T-cell (primary cell): ENCODE measurements at regions not wholly inside any gene's neighbourhood (a gene's known extent, or its start where the extent isn't known, plus 50 kb on each side); places are given as distances from the start of the nearest gene placed in this dataset.

ENCODE experiments used
- ATAC-seq, 4 experiments: fragments of 200-7000 bp in 3 of 4; fragments of 150-1000 bp in 1 of 4; cut with Tn5 transposase; replicated peaks in 1 of 4; 1 replicate in 3 of 4; 2 replicates in 1 of 4; pipeline ENCODE4 v1.10.0; 2021; ENCODE audit warnings: moderate library complexity in 3 of 4, mild to moderate bottlenecking in 2 of 4, moderate number of reproducible peaks in 1 of 4
- CTCF ChIA-PET, 2 donors: fragments of 300-600 bp; sonication (Branson Sonifier 250); formaldehyde crosslinking; loops; one replicate each; lab custom pipeline; 2022; ENCODE audit warnings: antibody characterized with exemption in 2 of 2; lab: Charles Lee
- POLR2A ChIA-PET, 2 donors: fragments of 300-600 bp; sonication (Branson Sonifier 250); formaldehyde crosslinking; loops; one replicate each; lab custom pipeline; 2022; ENCODE audit warnings: antibody characterized with exemption in 2 of 2; lab: Charles Lee
- DNase-seq, 35 experiments: peaks; one replicate each; pipeline versions ENCODE4 v3.0.0 to v3.0.0-alpha.2; 2013 to 2023
- H3K27ac ChIP-seq: one replicate; pipeline ENCODE4 v1.5.1; 2013; ENCODE audit warnings: low read length
- H3K27me3 ChIP-seq, 2 experiments: replicated peaks in 1 of 2; 1 replicate in 1 of 2; 2 replicates in 1 of 2; pipeline versions ENCODE4 v1.6.1 to v1.7.0; 2013; ENCODE audit warnings: low read length in 1 of 2, mixed read lengths in 1 of 2; ENCODE audit not compliant: control insufficient read depth in 2 of 2, insufficient read depth in 2 of 2; ENCODE audit errors: extremely low read depth in 1 of 2
- H3K36me3 ChIP-seq, 2 donors: 1 replicate in 1 of 2; 2 replicates in 1 of 2; pipeline versions ENCODE4 v1.6.1 to v1.7.0; 2013; ENCODE audit warnings: low read length in 1 of 2; ENCODE audit not compliant: control insufficient read depth in 2 of 2, insufficient read depth in 1 of 2; ENCODE audit errors: extremely low read depth in 1 of 2
- H3K4me1 ChIP-seq, 2 experiments: 1 replicate in 1 of 2; 2 replicates in 1 of 2; pipeline versions ENCODE4 v1.6.1 to v1.7.0; 2013; ENCODE audit warnings: low read length in 2 of 2, mixed read lengths in 1 of 2; ENCODE audit not compliant: insufficient read depth in 2 of 2, control insufficient read depth in 1 of 2; ENCODE audit errors: extremely low read depth in 1 of 2
- H3K4me3 ChIP-seq, 2 donors: 1 replicate in 1 of 2; 2 replicates in 1 of 2; pipeline versions ENCODE4 v1.5.1 to v1.7.0; 2013; ENCODE audit warnings: mild to moderate bottlenecking in 2 of 2, low read length in 1 of 2, moderate library complexity in 1 of 2; ENCODE audit not compliant: control insufficient read depth in 1 of 2; ENCODE audit errors: extremely low read depth in 1 of 2
- H3K9me3 ChIP-seq: 2 replicates; pipeline ENCODE4 v1.7.0; 2013
- H3K27ac Mint-ChIP-seq, 2 donors: one replicate each; pipeline ENCODE4 v1.8.0; 2020 to 2021; ENCODE audit warnings: mild to moderate bottlenecking in 2 of 2, mixed read lengths in 2 of 2
- H3K27me3 Mint-ChIP-seq, 2 donors: one replicate each; pipeline ENCODE4 v1.8.0; 2021 to 2022; ENCODE audit warnings: mixed read lengths in 2 of 2
- H3K36me3 Mint-ChIP-seq: one replicate; pipeline ENCODE4 v1.8.0; 2021; ENCODE audit warnings: mixed read lengths
- H3K4me1 Mint-ChIP-seq, 3 donors: one replicate each; pipeline ENCODE4 v1.8.0; 2020 to 2022; ENCODE audit warnings: mixed read lengths in 3 of 3, mild to moderate bottlenecking in 1 of 3
- H3K4me3 Mint-ChIP-seq, 3 donors: one replicate each; pipeline ENCODE4 v1.8.0; 2020 to 2022; ENCODE audit warnings: mild to moderate bottlenecking in 3 of 3, mixed read lengths in 3 of 3, moderate library complexity in 3 of 3
- H3K9me3 Mint-ChIP-seq, 3 donors: one replicate each; pipeline ENCODE4 v1.8.0; 2020 to 2022; ENCODE audit warnings: mixed read lengths in 3 of 3
- WGBS: methylation state at CpG from one replicate; pipeline ENCODE4 v1.1.5; 2013; ENCODE audit warnings: missing lambda C conversion rate; ENCODE audit not compliant: insufficient coverage; 5-methylcytosine and 5-hydroxymethylcytosine counted together

- no peaks in the 10 kb centered on the region for H3K4me1 Mint-ChIP-seq
These were observed 140.6 kb downstream of the C1D start for GRCh38 chr2:67922080-67922785.

GRCh38 chr2:67923696-67924095 is 139.1 kb downstream of the C1D start:
- Mint-ChIP-seq H3K9me3 (no peaks in the 10 kb centered on the region), H3K27ac (no peak overlapping the region), H3K4me1 (no peaks in the 10 kb centered on the region), H3K36me3 (no peaks in the 10 kb centered on the region), H3K27me3 (peaks cover 3 to 15% of the 10 kb centered on the region in 2 donors), H3K4me3 (no peak overlapping the region)
- WGBS: 0% methylated on average over 1 of the region's 4 CpGs
- no peak overlapping the region for H3K4me3 ChIP-seq
- CTCF ChIA-PET: no interaction called here
- POLR2A ChIA-PET: no interaction called here
- H3K36me3 ChIP-seq: no peaks in the 10 kb centered on the region
- DNase-seq (no peak), ATAC-seq (no peak)
- H3K9me3 ChIP-seq: no peaks in the 10 kb centered on the region
- no peak overlapping the region for H3K27ac ChIP-seq
- peaks cover 0 to 7% of the 10 kb centered on the region in 2 experiments for H3K27me3 ChIP-seq
- no peaks in the 10 kb centered on the region for H3K4me1 ChIP-seq

More at GRCh38 chr2:67922080-67922785, 140.6 kb downstream of the C1D start:
- ChIA-PET POLR2A (no interaction called here), CTCF (no interaction called here)
- peaks cover 0 to 4% of the 10 kb centered on the region in 2 experiments for H3K27me3 ChIP-seq
- no peak overlapping the region for H3K27ac ChIP-seq
- DNase-seq (no peak), ATAC-seq (no peak)
- WGBS: no CpG with 5 or more reads among the region's 4 CpGs
- no peak overlapping the region for H3K4me3 ChIP-seq
- no peaks in the 10 kb centered on the region for H3K9me3 ChIP-seq
- H3K36me3 Mint-ChIP-seq: no peaks in the 10 kb centered on the region
- H3K36me3 ChIP-seq: no peaks in the 10 kb centered on the region
- no peak overlapping the region for H3K27ac Mint-ChIP-seq
- H3K9me3 Mint-ChIP-seq: no peaks in the 10 kb centered on the region
- H3K4me1 ChIP-seq: no peaks in the 10 kb centered on the region
- H3K27me3 Mint-ChIP-seq: peaks cover 9 to 17% of the 10 kb centered on the region in 2 donors
- H3K4me3 Mint-ChIP-seq: no peak overlapping the region

GRCh38 chr2:67927501-67927900 is 135.3 kb downstream of the C1D start:
- no peaks in the 10 kb centered on the region for H3K36me3 ChIP-seq
- CTCF ChIA-PET: no interaction called here
- no peaks in the 10 kb centered on the region for H3K9me3 ChIP-seq
- no peaks in the 10 kb centered on the region for H3K9me3 Mint-ChIP-seq
- H3K4me1 ChIP-seq: no peaks in the 10 kb centered on the region
- H3K4me3 ChIP-seq: no peak overlapping the region
- no peaks in the 10 kb centered on the region for H3K36me3 Mint-ChIP-seq
- ATAC-seq: no peak
- no peaks in the 10 kb centered on the region for H3K4me1 Mint-ChIP-seq
- no peak overlapping the region for H3K27ac Mint-ChIP-seq
- no peak overlapping the region for H3K4me3 Mint-ChIP-seq
- POLR2A ChIA-PET: no interaction called here
- H3K27me3 Mint-ChIP-seq: peaks cover 0 to 13% of the 10 kb centered on the region in 2 donors
- DNase-seq: no peak
- peaks cover 0 to 4% of the 10 kb centered on the region in 2 experiments for H3K27me3 ChIP-seq
- no CpG with 5 or more reads among the region's 3 CpGs for WGBS
- H3K27ac ChIP-seq: no peak overlapping the region

GRCh38 chr2:67930156-67930555 is 132.6 kb downstream of the C1D start:
- no peaks in the 10 kb centered on the region for H3K9me3 ChIP-seq
- H3K4me3 ChIP-seq: no peak overlapping the region
- no peak overlapping the region for H3K27ac ChIP-seq
- no peaks in the 10 kb centered on the region for H3K36me3 Mint-ChIP-seq
- POLR2A ChIA-PET: no interaction called here
- no peaks in the 10 kb centered on the region for H3K36me3 ChIP-seq
- no peaks in the 10 kb centered on the region for H3K4me1 ChIP-seq
- ATAC-seq: no peak
- H3K27me3 Mint-ChIP-seq: peaks cover 8% of the 10 kb centered on the region in 2 donors
- CTCF ChIA-PET: no interaction called here
- no peaks in the 10 kb centered on the region for H3K9me3 Mint-ChIP-seq
- 86% methylated on average over 2 of the region's 3 CpGs for WGBS
- no peak overlapping the region for H3K27ac Mint-ChIP-seq
- peaks cover 0 to 4% of the 10 kb centered on the region in 2 experiments for H3K27me3 ChIP-seq
- DNase-seq: no peak
- no peaks in the 10 kb centered on the region for H3K4me1 Mint-ChIP-seq
- no peak overlapping the region for H3K4me3 Mint-ChIP-seq

- peaks cover 8 to 27% of the 10 kb centered on the region in 2 donors for H3K27me3 Mint-ChIP-seq
- H3K4me3 Mint-ChIP-seq: no peak overlapping the region
- DNase-seq: no peak
- ChIA-PET POLR2A (no interaction called here), CTCF (no interaction called here)
- ATAC-seq: no peak
- Histone ChIP-seq H3K36me3 (no peaks in the 10 kb centered on the region), H3K4me3 (no peak overlapping the region), H3K9me3 (no peaks in the 10 kb centered on the region), H3K27ac (no peak overlapping the region), H3K4me1 (no peaks in the 10 kb centered on the region), H3K27me3 (no peaks in the 10 kb centered on the region)
- H3K4me1 Mint-ChIP-seq: no peaks in the 10 kb centered on the region
- no peaks in the 10 kb centered on the region for H3K9me3 Mint-ChIP-seq
- no peak overlapping the region for H3K27ac Mint-ChIP-seq
- WGBS: no CpG with 5 or more reads among the region's 3 CpGs
- H3K36me3 Mint-ChIP-seq: no peaks in the 10 kb centered on the region
These were observed 125.8 kb downstream of the C1D start for GRCh38 chr2:67936969-67937368.

GRCh38 chr2:67938053-67938452 is 124.8 kb downstream of the C1D start:
- peaks cover 6 to 8% (median 7%) of the 10 kb centered on the region in 3 donors for H3K9me3 Mint-ChIP-seq
- Histone ChIP-seq H3K27ac (no peak overlapping the region), H3K4me1 (no peaks in the 10 kb centered on the region), H3K4me3 (no peak overlapping the region), H3K27me3 (no peaks in the 10 kb centered on the region), H3K9me3 (no peaks in the 10 kb centered on the region), H3K36me3 (no peaks in the 10 kb centered on the region)
- no peak overlapping the region for H3K27ac Mint-ChIP-seq
- DNase-seq (no peak), ATAC-seq (no peak)
- H3K36me3 Mint-ChIP-seq: no peaks in the 10 kb centered on the region
- peaks cover 8 to 30% of the 10 kb centered on the region in 2 donors for H3K27me3 Mint-ChIP-seq
- no peak overlapping the region for H3K4me3 Mint-ChIP-seq
- no peaks in the 10 kb centered on the region for H3K4me1 Mint-ChIP-seq
- ChIA-PET POLR2A (no interaction called here), CTCF (no interaction called here)
- 59% methylated on average over 2 of the region's 2 CpGs for WGBS
